RWPE2 (cell line): ENCODE measurements at regions not wholly inside any gene's neighbourhood (a gene's known extent, or its start where the extent isn't known, plus 50 kb on each side); places are given as distances from the start of the nearest gene placed in this dataset.

ENCODE experiments used
- ATAC-seq: fragments of 200-7000 bp; cut with Tn5 transposase; 3 replicates; pipeline ENCODE4 v1.9.1; 2021; ENCODE audit warnings: low read depth
- DNase-seq: peaks from one replicate; pipeline ENCODE4 v3.0.0-alpha.2; 2020; ENCODE audit warnings: low spot score
- H3K27ac ChIP-seq: fragments of 450-650 bp; 2 replicates; pipeline ENCODE4 v1.5.1; 2017; ENCODE audit warnings: mild to moderate bottlenecking; ENCODE audit not compliant: poor library complexity, severe bottlenecking
- H3K27me3 ChIP-seq: fragments of 250-450 bp; sonication (Bioruptor Pico); 2 replicates; pipeline ENCODE4 v1.5.1; 2021; ENCODE audit warnings: mild to moderate bottlenecking, moderate library complexity; ENCODE audit not compliant: insufficient read depth, poor library complexity, severe bottlenecking
- H3K36me3 ChIP-seq: fragments of 250-450 bp; sonication (Bioruptor Pico); 2 replicates; pipeline ENCODE4 v1.5.1; 2020; ENCODE audit warnings: low read depth, mild to moderate bottlenecking, moderate library complexity
- H3K4me1 ChIP-seq: fragments of 250-450 bp; sonication (Bioruptor Pico); 2 replicates; pipeline ENCODE4 v1.5.1; 2021; ENCODE audit warnings: mild to moderate bottlenecking, moderate library complexity; ENCODE audit not compliant: insufficient read depth, poor library complexity, severe bottlenecking
- H3K4me3 ChIP-seq: fragments of 250-450 bp; sonication (Bioruptor Pico); 2 replicates; pipeline ENCODE4 v1.5.1; 2021; ENCODE audit warnings: mild to moderate bottlenecking, moderate library complexity; ENCODE audit not compliant: severe bottlenecking
- H3K9me3 ChIP-seq: fragments of 250-450 bp; sonication (Bioruptor Pico); 2 replicates; pipeline ENCODE4 v1.5.1; 2021; ENCODE audit warnings: mild to moderate bottlenecking, moderate library complexity; ENCODE audit not compliant: severe bottlenecking
- CTCF ChIP-seq: fragments of 450-650 bp; IDR thresholded peaks from one replicate; pipeline ENCODE4 v1.5.1; 2017; ENCODE audit warnings: mild to moderate bottlenecking, moderate library complexity; ENCODE audit not compliant: poor library complexity, severe bottlenecking

GRCh38 chr7:26078437-26079336 lies 73.3 kb upstream of the NFE2L3 start:
- peaks cover 12% of the 10 kb centered on the region for H3K4me1 ChIP-seq
- ATAC-seq: peak; percentile 91
- no peaks in the 10 kb centered on the region for H3K36me3 ChIP-seq
- H3K9me3 ChIP-seq: no peaks in the 10 kb centered on the region
- no peak overlapping the region for H3K27ac ChIP-seq
- H3K4me3 ChIP-seq: no peak overlapping the region
- DNase-seq: peak; percentile 73
- H3K27me3 ChIP-seq: no peaks in the 10 kb centered on the region
- peak; percentile 77 for TF ChIP-seq CTCF

GRCh38 chr7:26081638-26082037 lies 70.4 kb upstream of the NFE2L3 start:
- TF ChIP-seq CTCF: no peak

GRCh38 chr7:26083113-26083512 lies 68.9 kb upstream of the NFE2L3 start:
- ATAC-seq (peak; percentile 69), DNase-seq (no peak)
- H3K4me1 ChIP-seq: peaks cover 41% of the 10 kb centered on the region
- no peaks in the 10 kb centered on the region for H3K36me3 ChIP-seq
- no peaks in the 10 kb centered on the region for H3K27me3 ChIP-seq
- H3K9me3 ChIP-seq: no peaks in the 10 kb centered on the region
- peak overlapping the region; percentile 23 for H3K27ac ChIP-seq
- H3K4me3 ChIP-seq: no peak overlapping the region
- TF ChIP-seq CTCF: no peak

More at GRCh38 chr7:26081638-26082037, 70.4 kb upstream of the NFE2L3 start:
- no peaks in the 10 kb centered on the region for H3K27me3 ChIP-seq
- H3K36me3 ChIP-seq: no peaks in the 10 kb centered on the region
- H3K4me3 ChIP-seq: no peak overlapping the region
- peaks cover 26% of the 10 kb centered on the region for H3K4me1 ChIP-seq
- DNase-seq (no peak), ATAC-seq (no peak)
- no peaks in the 10 kb centered on the region for H3K9me3 ChIP-seq
- H3K27ac ChIP-seq: no peak overlapping the region

- no peaks in the 10 kb centered on the region for H3K36me3 ChIP-seq
- no peak overlapping the region for H3K4me3 ChIP-seq
- TF ChIP-seq CTCF: no peak
- peaks cover 45% of the 10 kb centered on the region for H3K4me1 ChIP-seq
- peak overlapping the region; percentile 23 for H3K27ac ChIP-seq
- H3K27me3 ChIP-seq: no peaks in the 10 kb centered on the region
- no peak for ATAC-seq
- no peak for DNase-seq
- no peaks in the 10 kb centered on the region for H3K9me3 ChIP-seq
Observed at GRCh38 chr7:26084418-26084817, 67.6 kb upstream of the NFE2L3 start.

GRCh38 chr7:26085771-26086170 lies 66.2 kb upstream of the NFE2L3 start:
- no peak for DNase-seq
- no peak for ATAC-seq
- Histone ChIP-seq H3K4me1 (peaks cover 45% of the 10 kb centered on the region), H3K36me3 (no peaks in the 10 kb centered on the region), H3K27me3 (no peaks in the 10 kb centered on the region), H3K27ac (no peak overlapping the region), H3K4me3 (no peak overlapping the region), H3K9me3 (no peaks in the 10 kb centered on the region)
- TF ChIP-seq CTCF: no peak
